ENCODE measurements at regions not wholly inside any gene's neighbourhood (a gene's known extent, or its start where the extent isn't known, plus 50 kb on each side); places are given as distances from the start of the nearest gene placed in this dataset.

GRCh38 chr5:7210549-7210948 is 185.4 kb upstream of the ADCY2 start:
- H3K27me3 Mint-ChIP-seq = peaks cover 1% of the 10 kb centered on the region
- DNase-seq (ENCODE audit: extremely low spot score, unreplicated experiment) = no peak
- H3K9me3 Mint-ChIP-seq = no peaks in the 10 kb centered on the region
- no peak overlapping the region for H3K4me3 Mint-ChIP-seq
- no peaks in the 10 kb centered on the region for H3K36me3 Mint-ChIP-seq
- no peak for TF ChIP-seq CTCF (conservative IDR thresholded peaks at IDR 0.05)
- H3K27ac Mint-ChIP-seq = no peak overlapping the region
- peaks cover 17% of the 10 kb centered on the region for H3K4me1 Mint-ChIP-seq (ENCODE audit: unreplicated experiment)

GRCh38 chr5:7213525-7213924 is 182.4 kb upstream of the ADCY2 start:
- Mint-ChIP-seq H3K4me1 (ENCODE audit: unreplicated experiment) (peaks cover 16% of the 10 kb centered on the region), H3K27me3 (no peaks in the 10 kb centered on the region), H3K4me3 (no peak overlapping the region), H3K36me3 (no peaks in the 10 kb centered on the region), H3K9me3 (no peaks in the 10 kb centered on the region), H3K27ac (no peak overlapping the region)
- TF ChIP-seq CTCF (conservative IDR thresholded peaks at IDR 0.05) = no peak
- no peak for DNase-seq (ENCODE audit: extremely low spot score, unreplicated experiment)

GRCh38 chr5:7214906-7215416 is 181.0 kb upstream of the ADCY2 start:
- Mint-ChIP-seq H3K27ac (no peak overlapping the region), H3K4me3 (no peak overlapping the region)

GRCh38 chr5:7218141-7218540 is 177.8 kb upstream of the ADCY2 start:
- Mint-ChIP-seq H3K27me3 (no peaks in the 10 kb centered on the region), H3K4me1 (ENCODE audit: unreplicated experiment) (no peaks in the 10 kb centered on the region), H3K9me3 (no peaks in the 10 kb centered on the region), H3K27ac (no peak overlapping the region), H3K36me3 (no peaks in the 10 kb centered on the region), H3K4me3 (no peak overlapping the region)
- TF ChIP-seq CTCF (conservative IDR thresholded peaks at IDR 0.05) = no peak
- DNase-seq (ENCODE audit: extremely low spot score, unreplicated experiment) = no peak

More at GRCh38 chr5:7214906-7215416, 181.0 kb upstream of the ADCY2 start:
- Mint-ChIP-seq H3K9me3 (no peaks in the 10 kb centered on the region), H3K27me3 (no peaks in the 10 kb centered on the region), H3K36me3 (no peaks in the 10 kb centered on the region), H3K4me1 (ENCODE audit: unreplicated experiment) (peaks cover 2% of the 10 kb centered on the region)
- no peak for TF ChIP-seq CTCF (conservative IDR thresholded peaks at IDR 0.05)
- DNase-seq (ENCODE audit: extremely low spot score, unreplicated experiment) = no peak

- no peaks in the 10 kb centered on the region for H3K27me3 Mint-ChIP-seq
- H3K27ac Mint-ChIP-seq = no peak overlapping the region
- no peaks in the 10 kb centered on the region for H3K9me3 Mint-ChIP-seq
- H3K36me3 Mint-ChIP-seq = no peaks in the 10 kb centered on the region
- TF ChIP-seq CTCF (conservative IDR thresholded peaks at IDR 0.05) = no peak
- no peak overlapping the region for H3K4me3 Mint-ChIP-seq
- no peaks in the 10 kb centered on the region for H3K4me1 Mint-ChIP-seq (ENCODE audit: unreplicated experiment)
- DNase-seq (ENCODE audit: extremely low spot score, unreplicated experiment) = no peak
Observed at GRCh38 chr5:7220156-7220555, 175.8 kb upstream of the ADCY2 start.

GRCh38 chr5:7221041-7221440 is 174.9 kb upstream of the ADCY2 start:
- no peaks in the 10 kb centered on the region for H3K9me3 Mint-ChIP-seq
- H3K27me3 Mint-ChIP-seq = no peaks in the 10 kb centered on the region
- H3K27ac Mint-ChIP-seq = no peak overlapping the region
- no peak for DNase-seq (ENCODE audit: extremely low spot score, unreplicated experiment)
- no peaks in the 10 kb centered on the region for H3K36me3 Mint-ChIP-seq
- no peaks in the 10 kb centered on the region for H3K4me1 Mint-ChIP-seq (ENCODE audit: unreplicated experiment)
- TF ChIP-seq CTCF (conservative IDR thresholded peaks at IDR 0.05) = no peak
- H3K4me3 Mint-ChIP-seq = no peak overlapping the region

Measured in type B pancreatic cell (in vitro differentiated cells).